D721Med (cell line): ENCODE measurements at regions not wholly inside any gene's neighbourhood (a gene's known extent, or its start where the extent isn't known, plus 50 kb on each side); places are given as distances from the start of the nearest gene placed in this dataset.

ENCODE experiments used
- DNase-seq: peaks from one replicate; pipeline ENCODE4 v3.0.0; 2011; ENCODE audit warnings: low spot score; ENCODE audit not compliant: insufficient read length
- FAIRE-seq: peaks from 2 replicates; lab custom pipeline; 2011; peaks lifted over from hg19 to GRCh38; lab: Jason Lieb, UNC
- TF ChIP-seq, protein P1 (sequence below): IDR thresholded peaks from 2 replicates; pipeline ENCODE4 v1.5.1; 2012; ENCODE audit warnings: mild to moderate bottlenecking, control low read depth; ENCODE audit not compliant: insufficient read depth; ENCODE audit errors: missing control alignments

DNA sequence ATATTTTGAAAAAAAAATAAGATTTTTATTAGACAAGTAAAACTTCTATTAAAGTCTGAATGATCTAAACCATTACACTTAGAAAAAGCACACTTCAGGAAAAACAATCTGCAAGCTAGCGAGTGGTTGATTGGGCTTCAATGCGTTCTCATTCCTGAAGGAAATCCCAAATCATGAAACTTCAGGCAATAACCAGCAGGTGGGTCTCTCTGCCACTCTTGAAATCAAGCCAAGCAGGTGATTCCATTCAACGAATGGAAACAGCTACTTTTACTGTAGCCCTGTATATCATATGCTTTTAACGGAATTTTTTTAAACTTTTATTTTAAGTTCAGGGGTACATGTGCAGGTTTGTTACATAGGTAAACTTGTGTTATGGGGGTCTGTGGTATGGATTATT lies 234.5 kb upstream of the TRPM3 start:
- FAIRE-seq (no peak), DNase-seq (no peak)
- TF ChIP-seq, protein P1, sequence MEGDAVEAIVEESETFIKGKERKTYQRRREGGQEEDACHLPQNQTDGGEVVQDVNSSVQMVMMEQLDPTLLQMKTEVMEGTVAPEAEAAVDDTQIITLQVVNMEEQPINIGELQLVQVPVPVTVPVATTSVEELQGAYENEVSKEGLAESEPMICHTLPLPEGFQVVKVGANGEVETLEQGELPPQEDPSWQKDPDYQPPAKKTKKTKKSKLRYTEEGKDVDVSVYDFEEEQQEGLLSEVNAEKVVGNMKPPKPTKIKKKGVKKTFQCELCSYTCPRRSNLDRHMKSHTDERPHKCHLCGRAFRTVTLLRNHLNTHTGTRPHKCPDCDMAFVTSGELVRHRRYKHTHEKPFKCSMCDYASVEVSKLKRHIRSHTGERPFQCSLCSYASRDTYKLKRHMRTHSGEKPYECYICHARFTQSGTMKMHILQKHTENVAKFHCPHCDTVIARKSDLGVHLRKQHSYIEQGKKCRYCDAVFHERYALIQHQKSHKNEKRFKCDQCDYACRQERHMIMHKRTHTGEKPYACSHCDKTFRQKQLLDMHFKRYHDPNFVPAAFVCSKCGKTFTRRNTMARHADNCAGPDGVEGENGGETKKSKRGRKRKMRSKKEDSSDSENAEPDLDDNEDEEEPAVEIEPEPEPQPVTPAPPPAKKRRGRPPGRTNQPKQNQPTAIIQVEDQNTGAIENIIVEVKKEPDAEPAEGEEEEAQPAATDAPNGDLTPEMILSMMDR: no peak

DNA sequence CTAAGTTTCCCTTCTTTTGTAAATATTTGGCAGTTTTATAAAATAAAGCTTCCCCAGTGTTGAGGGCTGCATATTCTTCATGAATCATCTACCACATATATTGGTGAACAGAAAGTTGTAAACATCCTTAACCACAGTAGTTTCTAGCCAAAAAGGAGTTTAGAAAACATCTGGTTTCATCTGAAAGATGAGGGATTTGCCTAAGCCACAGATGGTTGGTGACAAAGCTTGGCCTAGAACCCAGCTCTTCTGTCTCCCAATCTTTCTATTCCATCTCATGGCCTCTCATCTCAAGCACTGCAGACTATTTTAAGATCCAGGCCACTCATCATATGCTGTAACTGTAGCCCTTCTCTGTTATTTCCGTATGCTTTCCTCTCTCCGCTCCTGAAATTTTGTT lies 232.3 kb upstream of the TRPM3 start:
- FAIRE-seq (no peak), DNase-seq (no peak)
- TF ChIP-seq, protein P1: no peak

DNA sequence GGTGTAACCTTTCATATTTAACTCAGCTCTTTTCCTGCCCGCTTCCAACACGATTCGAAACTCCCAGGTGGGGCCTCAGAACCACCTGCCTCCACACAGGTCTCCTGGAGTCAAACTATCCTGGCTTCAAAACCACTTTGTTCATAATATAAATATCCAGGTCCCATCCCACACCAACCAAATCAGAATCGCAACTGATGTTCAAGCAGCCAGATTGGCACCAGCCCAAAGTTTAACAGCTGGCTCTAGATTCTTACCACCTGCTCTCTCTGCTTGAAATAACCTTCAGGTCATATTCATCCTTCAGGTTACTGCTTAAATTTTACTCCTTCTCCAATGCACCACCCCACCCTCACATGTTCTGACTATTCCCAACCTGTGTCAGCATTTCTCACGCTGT lies 231.4 kb upstream of the TRPM3 start:
- no peak for FAIRE-seq
- no peak for DNase-seq
- TF ChIP-seq, protein P1: no peak

DNA sequence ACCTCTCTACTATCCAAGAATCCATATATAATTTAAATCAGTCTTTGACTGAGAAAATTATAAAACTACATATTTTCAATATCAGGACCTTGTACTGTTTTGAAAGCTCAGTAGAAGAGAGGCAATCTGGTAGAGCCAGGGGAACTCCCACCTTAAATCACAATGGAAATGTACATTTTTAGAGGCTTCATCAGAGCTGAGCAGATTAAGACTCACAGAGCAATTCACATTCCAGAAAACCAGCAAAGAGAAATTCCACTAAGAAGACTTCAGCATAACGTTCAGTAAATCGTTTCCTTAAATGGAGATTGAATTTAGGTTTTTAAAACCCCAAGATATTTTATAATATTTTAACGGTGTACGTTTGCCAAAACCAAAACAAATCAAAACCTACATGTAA lies 227.8 kb upstream of the TRPM3 start:
- TF ChIP-seq, protein P1: no peak
- FAIRE-seq: no peak
- DNase-seq: no peak

DNA sequence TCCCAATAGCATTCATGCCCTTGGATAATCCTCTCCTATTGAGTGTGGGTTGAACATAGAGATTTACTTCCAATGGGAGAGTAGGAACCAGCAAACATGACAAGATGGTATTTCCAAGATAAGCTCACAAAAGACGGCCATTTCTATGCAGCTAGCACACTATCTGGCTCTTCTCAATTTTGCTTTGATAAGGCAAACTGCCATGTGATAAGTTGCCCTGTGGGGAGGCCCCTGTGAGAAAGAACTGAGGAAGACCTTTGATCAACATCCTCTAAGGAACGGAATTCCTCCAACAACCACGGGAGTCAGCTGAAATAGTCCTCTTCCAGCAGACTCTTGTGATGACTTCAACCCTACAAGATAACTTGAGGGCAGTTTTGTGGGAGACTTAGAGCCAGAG lies 211.9 kb upstream of the TRPM3 start:
- DNase-seq: no peak
- FAIRE-seq: no peak
- TF ChIP-seq, protein P1: no peak

DNA sequence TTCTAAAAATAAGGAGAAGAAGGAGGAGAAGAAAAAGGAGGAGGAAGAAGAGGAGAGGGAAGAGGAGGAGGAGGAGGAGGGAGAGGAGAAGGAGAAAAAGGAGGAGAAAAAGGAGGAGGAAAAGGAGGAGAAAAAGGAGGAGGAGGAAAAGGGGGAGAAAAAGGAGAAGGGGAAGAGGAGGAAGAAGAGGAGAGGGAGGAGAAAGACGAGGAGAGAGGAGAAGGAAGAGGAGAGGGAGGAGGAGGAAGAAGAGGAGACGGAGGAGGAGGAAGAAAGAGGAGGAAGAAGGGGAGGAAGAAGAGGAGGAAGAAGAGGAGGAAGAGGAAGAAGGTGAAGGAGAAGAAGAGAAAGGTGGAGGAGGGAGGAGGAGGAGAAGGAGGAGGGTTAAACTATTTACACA lies 210.2 kb upstream of the TRPM3 start:
- no peak for DNase-seq
- TF ChIP-seq, protein P1: no peak
- no peak for FAIRE-seq

DNA sequence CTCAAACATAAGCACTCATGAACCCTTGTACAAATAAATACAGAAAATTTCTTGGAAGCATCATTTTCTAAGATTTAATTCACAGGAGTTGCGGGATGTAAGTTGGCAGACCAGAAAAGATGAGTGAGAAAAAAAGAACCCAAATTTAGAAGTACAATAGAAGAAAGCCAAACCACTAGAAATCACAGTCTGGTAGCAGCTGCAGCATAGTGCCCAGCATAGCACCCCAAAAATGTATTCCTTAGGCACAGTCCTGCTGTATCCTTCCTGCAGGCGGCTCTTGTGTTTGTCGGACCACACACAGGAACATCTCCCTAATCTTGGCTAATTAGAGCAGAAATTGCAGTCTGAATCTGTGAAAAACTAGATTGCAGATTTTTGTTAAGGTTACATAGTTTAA lies 208.5 kb upstream of the TRPM3 start:
- DNase-seq (no peak), FAIRE-seq (no peak)
- TF ChIP-seq, protein P1: no peak
